GM21717 (cell line): ENCODE measurements at regions not wholly inside any gene's neighbourhood (a gene's known extent, or its start where the extent isn't known, plus 50 kb on each side); places are given as distances from the start of the nearest gene placed in this dataset.
"Not testable (repeated sequence)": the region's sequence is repeated elsewhere in the genome, so short reads cannot be mapped to it uniquely, and the experiment has no call there.

Experiments used
- ATAC-seq: cut with Tn5 transposase; IDR thresholded peaks from one replicate; pipeline ENCODE4 v1.9.1; 2021; ENCODE audit warnings: mild to moderate bottlenecking, moderate library complexity; ENCODE audit not compliant: unreplicated experiment

- no peak for ATAC-seq
Observed at GRCh38 chr3:154904328-154904727, 175.8 kb upstream of the MME start.

- ATAC-seq = not testable (repeated sequence)
Observed at GRCh38 chr3:154902495-154902894, 177.6 kb upstream of the MME start.

- ATAC-seq = no peak
Observed at GRCh38 chr3:154901278-154901677, 178.8 kb upstream of the MME start.

- no peak for ATAC-seq
Observed at GRCh38 chr3:154900816-154901215, 179.3 kb upstream of the MME start.

- ATAC-seq = no peak
Observed at GRCh38 chr3:154898916-154899315, 181.2 kb upstream of the MME start.

GRCh38 chr3:154898443-154898842 lies 181.7 kb upstream of the MME start:
- no peak for ATAC-seq

GRCh38 chr3:154893813-154894212 lies 186.3 kb upstream of the MME start:
- no peak for ATAC-seq

GRCh38 chr3:154889227-154889634 lies 190.9 kb upstream of the MME start:
- ATAC-seq = no peak

- no peak for ATAC-seq
Observed at GRCh38 chr3:154887869-154888268, 192.2 kb upstream of the MME start.

- no peak for ATAC-seq
Observed at GRCh38 chr3:154886437-154886836, 193.7 kb upstream of the MME start.

- no peak for ATAC-seq
Observed at GRCh38 chr3:154885418-154885817, 194.7 kb upstream of the MME start.

GRCh38 chr3:154884952-154885351 lies 195.2 kb upstream of the MME start:
- ATAC-seq = no peak

GRCh38 chr3:154875142-154875541 lies 205.0 kb upstream of the MME start:
- ATAC-seq = no peak

- no peak for ATAC-seq
Observed at GRCh38 chr3:154872696-154873095, 207.4 kb upstream of the MME start.

- ATAC-seq = no peak
Observed at GRCh38 chr3:154872074-154872473, 208.0 kb upstream of the MME start.

- ATAC-seq = no peak
Observed at GRCh38 chr3:154864947-154865346, 215.2 kb upstream of the MME start.

GRCh38 chr3:154862265-154862664 lies 217.9 kb upstream of the MME start:
- ATAC-seq = no peak

- not testable (repeated sequence) for ATAC-seq
Observed at GRCh38 chr3:154852998-154853397, 227.1 kb upstream of the MME start.

- ATAC-seq = no peak
Observed at GRCh38 chr3:154852515-154852914, 227.6 kb upstream of the MME start.

GRCh38 chr3:154851644-154852043 lies 228.5 kb upstream of the MME start:
- ATAC-seq = no peak

- ATAC-seq = no peak
Observed at GRCh38 chr3:154850921-154851320, 229.2 kb upstream of the MME start.

GRCh38 chr3:154849408-154849807 lies 230.7 kb upstream of the MME start:
- ATAC-seq = no peak

GRCh38 chr3:154844863-154845262 lies 235.3 kb upstream of the MME start:
- ATAC-seq = no peak

- ATAC-seq = no peak
Observed at GRCh38 chr3:154843647-154844046, 236.5 kb upstream of the MME start.
